B cell (primary cell): ENCODE measurements at regions not wholly inside any gene's neighbourhood (a gene's known extent, or its start where the extent isn't known, plus 50 kb on each side); places are given as distances from the start of the nearest gene placed in this dataset.

Experiments used
- EZH2 ChIP-seq: IDR thresholded peaks from 2 replicates; pipeline ENCODE4 v1.6.1; 2012; ENCODE audit warnings: borderline replicate concordance, low read depth, mild to moderate bottlenecking, moderate library complexity, low read length; ENCODE audit not compliant: insufficient read depth, poor library complexity, severe bottlenecking
- TF ChIP-seq, protein P1 (sequence below): fragments of 200-600 bp; IDR thresholded peaks from one replicate; pipeline ENCODE4 v1.8.0; 2022; ENCODE audit warnings: antibody characterized with exemption, mild to moderate bottlenecking

DNA sequence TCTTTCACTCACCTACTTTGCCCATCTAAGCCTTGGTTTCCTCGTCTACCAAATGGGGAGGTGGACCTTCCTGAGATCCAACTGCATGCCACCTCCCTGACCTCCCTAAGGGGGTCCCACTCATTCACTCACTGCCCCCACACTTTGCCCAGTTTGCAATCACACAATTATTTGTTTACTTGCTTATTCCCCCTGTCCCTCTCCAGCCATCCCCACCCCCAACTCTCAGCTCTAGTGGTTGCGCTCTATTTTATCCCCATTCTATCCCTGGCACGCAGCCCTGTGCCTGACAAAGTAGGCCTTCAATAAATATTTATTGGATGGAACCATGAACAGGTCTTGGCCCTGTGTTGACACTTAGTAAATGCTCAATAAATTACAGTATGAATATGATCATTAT is 130.8 kb upstream of the LARP1 start:
- TF ChIP-seq, protein P1, sequence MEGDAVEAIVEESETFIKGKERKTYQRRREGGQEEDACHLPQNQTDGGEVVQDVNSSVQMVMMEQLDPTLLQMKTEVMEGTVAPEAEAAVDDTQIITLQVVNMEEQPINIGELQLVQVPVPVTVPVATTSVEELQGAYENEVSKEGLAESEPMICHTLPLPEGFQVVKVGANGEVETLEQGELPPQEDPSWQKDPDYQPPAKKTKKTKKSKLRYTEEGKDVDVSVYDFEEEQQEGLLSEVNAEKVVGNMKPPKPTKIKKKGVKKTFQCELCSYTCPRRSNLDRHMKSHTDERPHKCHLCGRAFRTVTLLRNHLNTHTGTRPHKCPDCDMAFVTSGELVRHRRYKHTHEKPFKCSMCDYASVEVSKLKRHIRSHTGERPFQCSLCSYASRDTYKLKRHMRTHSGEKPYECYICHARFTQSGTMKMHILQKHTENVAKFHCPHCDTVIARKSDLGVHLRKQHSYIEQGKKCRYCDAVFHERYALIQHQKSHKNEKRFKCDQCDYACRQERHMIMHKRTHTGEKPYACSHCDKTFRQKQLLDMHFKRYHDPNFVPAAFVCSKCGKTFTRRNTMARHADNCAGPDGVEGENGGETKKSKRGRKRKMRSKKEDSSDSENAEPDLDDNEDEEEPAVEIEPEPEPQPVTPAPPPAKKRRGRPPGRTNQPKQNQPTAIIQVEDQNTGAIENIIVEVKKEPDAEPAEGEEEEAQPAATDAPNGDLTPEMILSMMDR: no peak
- no peak for TF ChIP-seq EZH2
